HTR-8/SVneo (cell line): ENCODE measurements at regions not wholly inside any gene's neighbourhood (a gene's known extent, or its start where the extent isn't known, plus 50 kb on each side); places are given as distances from the start of the nearest gene placed in this dataset.

Experiments used
- DNase-seq: peaks from one replicate; pipeline ENCODE4 v3.0.0; 2011; ENCODE audit warnings: low spot score, mixed read lengths; ENCODE audit not compliant: insufficient read length
- FAIRE-seq: peaks from 2 replicates; lab custom pipeline; 2011; peaks lifted over from hg19 to GRCh38; lab: Jason Lieb, UNC

GRCh38 chr15:89421219-89421618, 75.2 kb downstream of the RHCG start:
- FAIRE-seq = no peak
- no peak for DNase-seq

GRCh38 chr15:89419370-89419984, 76.9 kb downstream of the RHCG start:
- no peak for FAIRE-seq
- DNase-seq = peak; percentile 60

GRCh38 chr15:89417206-89417725, 79.1 kb downstream of the RHCG start:
- FAIRE-seq (no peak), DNase-seq (no peak)

- FAIRE-seq = no peak
- DNase-seq = peak; percentile 83
Measured at GRCh38 chr15:89416339-89417183, 79.8 kb downstream of the RHCG start.

GRCh38 chr15:89414571-89414970, 79.9 kb upstream of the POLG start:
- no peak for FAIRE-seq
- no peak for DNase-seq

- no peak for FAIRE-seq
Measured at GRCh38 chr15:89413877-89414276, 79.3 kb upstream of the POLG start.

GRCh38 chr15:89412905-89413411, 78.3 kb upstream of the POLG start:
- FAIRE-seq = no peak

More at GRCh38 chr15:89413877-89414276, 79.3 kb upstream of the POLG start:
- DNase-seq = no peak

GRCh38 chr15:89410039-89410435, 75.4 kb upstream of the POLG start:
- FAIRE-seq (no peak), DNase-seq (no peak)

More at GRCh38 chr15:89412905-89413411, 78.3 kb upstream of the POLG start:
- DNase-seq = no peak

- no peak for FAIRE-seq
- no peak for DNase-seq
Measured at GRCh38 chr15:89409184-89410038, 74.8 kb upstream of the POLG start.

- no peak for FAIRE-seq
- DNase-seq = no peak
Measured at GRCh38 chr15:89408372-89409183, 74.0 kb upstream of the POLG start.

GRCh38 chr15:89406940-89407607, 72.5 kb upstream of the POLG start:
- DNase-seq (no peak), FAIRE-seq (no peak)

- no peak for FAIRE-seq
- no peak for DNase-seq
Measured at GRCh38 chr15:89406218-89406939, 71.8 kb upstream of the POLG start.

GRCh38 chr15:89405494-89405893, 70.9 kb upstream of the POLG start:
- DNase-seq = no peak
- FAIRE-seq = no peak

GRCh38 chr15:89404023-89404422, 69.4 kb upstream of the POLG start:
- FAIRE-seq (no peak), DNase-seq (no peak)

GRCh38 chr15:89402518-89402805, 67.8 kb upstream of the POLG start:
- no peak for DNase-seq
- FAIRE-seq = no peak

GRCh38 chr15:89401631-89402517, 67.2 kb upstream of the POLG start:
- DNase-seq (peak; percentile 45), FAIRE-seq (no peak)

GRCh38 chr15:89400782-89401545, 66.3 kb upstream of the POLG start:
- no peak for FAIRE-seq
- no peak for DNase-seq
